Bronchial epithelial cell (primary cell): ENCODE measurements at regions not wholly inside any gene's neighbourhood (a gene's known extent, or its start where the extent isn't known, plus 50 kb on each side); places are given as distances from the start of the nearest gene placed in this dataset.

Experiments
- DNase-seq: peaks from one replicate; pipeline ENCODE4 v3.0.0-alpha.2; 2010; ENCODE audit warnings: low read depth
- FAIRE-seq: peaks from 2 replicates; lab custom pipeline; 2011; peaks lifted over from hg19 to GRCh38; lab: Jason Lieb, UNC
- H3K27me3 ChIP-seq: 2 replicates; pipeline ENCODE4 v1.5.1; 2011; ENCODE audit warnings: low read length; ENCODE audit not compliant: control insufficient read depth, insufficient read depth
- H3K36me3 ChIP-seq: 2 replicates; pipeline ENCODE4 v1.5.1; 2011; ENCODE audit warnings: low read length; ENCODE audit not compliant: control insufficient read depth, insufficient read depth
- H3K4me3 ChIP-seq: 2 replicates; pipeline ENCODE4 v1.5.1; 2011; ENCODE audit warnings: mild to moderate bottlenecking, low read depth, low read length, control low read depth
- TF ChIP-seq, protein P1 (sequence below): IDR thresholded peaks from 2 replicates; pipeline ENCODE4 v1.5.1; 2011; ENCODE audit warnings: mild to moderate bottlenecking, moderate library complexity, low read length, control low read depth, inconsistent platforms; ENCODE audit not compliant: insufficient read depth, severe bottlenecking

DNA sequence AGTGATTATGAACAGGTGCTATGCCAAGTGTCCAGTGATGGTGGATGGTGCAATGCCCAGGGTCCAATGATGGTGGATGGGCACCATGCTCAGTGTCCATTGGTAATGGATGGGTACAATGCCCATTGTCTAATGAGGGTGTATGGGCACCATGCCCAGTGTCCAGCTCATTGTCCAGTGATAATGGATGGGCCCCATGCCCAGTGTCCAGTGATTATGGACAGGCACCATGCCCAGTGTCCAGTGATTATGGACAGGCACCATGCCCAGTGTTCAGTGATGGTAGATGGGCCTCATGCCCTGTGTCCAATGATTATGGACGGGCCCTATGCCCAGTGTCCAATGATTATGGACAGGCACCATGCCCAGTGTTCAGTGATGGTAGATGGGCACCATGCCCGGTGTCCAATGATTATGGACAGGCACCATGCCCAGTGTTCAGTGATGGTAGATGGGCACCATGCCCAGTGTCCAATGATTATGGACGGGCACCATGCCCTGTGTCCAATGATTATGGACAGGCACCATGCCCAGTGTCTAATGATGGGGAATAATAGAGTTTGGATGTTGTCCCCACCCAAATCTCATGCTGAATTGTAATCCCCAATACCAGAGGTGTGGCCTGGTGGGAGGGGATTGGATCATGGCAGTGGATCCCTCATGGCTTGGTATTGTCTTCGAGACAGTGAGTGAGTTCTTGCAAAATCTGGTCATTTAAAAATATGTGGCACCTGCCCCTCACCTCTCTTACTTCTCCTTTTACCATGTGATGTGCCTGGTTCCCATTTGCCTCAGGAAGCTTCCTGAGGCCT is 87.8 kb downstream of the ANKRD10 start:
- DNase-seq (no peak), FAIRE-seq (peak; percentile 97)
- H3K4me3 ChIP-seq = no peak overlapping the region
- TF ChIP-seq, protein P1, sequence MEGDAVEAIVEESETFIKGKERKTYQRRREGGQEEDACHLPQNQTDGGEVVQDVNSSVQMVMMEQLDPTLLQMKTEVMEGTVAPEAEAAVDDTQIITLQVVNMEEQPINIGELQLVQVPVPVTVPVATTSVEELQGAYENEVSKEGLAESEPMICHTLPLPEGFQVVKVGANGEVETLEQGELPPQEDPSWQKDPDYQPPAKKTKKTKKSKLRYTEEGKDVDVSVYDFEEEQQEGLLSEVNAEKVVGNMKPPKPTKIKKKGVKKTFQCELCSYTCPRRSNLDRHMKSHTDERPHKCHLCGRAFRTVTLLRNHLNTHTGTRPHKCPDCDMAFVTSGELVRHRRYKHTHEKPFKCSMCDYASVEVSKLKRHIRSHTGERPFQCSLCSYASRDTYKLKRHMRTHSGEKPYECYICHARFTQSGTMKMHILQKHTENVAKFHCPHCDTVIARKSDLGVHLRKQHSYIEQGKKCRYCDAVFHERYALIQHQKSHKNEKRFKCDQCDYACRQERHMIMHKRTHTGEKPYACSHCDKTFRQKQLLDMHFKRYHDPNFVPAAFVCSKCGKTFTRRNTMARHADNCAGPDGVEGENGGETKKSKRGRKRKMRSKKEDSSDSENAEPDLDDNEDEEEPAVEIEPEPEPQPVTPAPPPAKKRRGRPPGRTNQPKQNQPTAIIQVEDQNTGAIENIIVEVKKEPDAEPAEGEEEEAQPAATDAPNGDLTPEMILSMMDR = no peak
- H3K27me3 ChIP-seq = no peaks in the 10 kb centered on the region
- no peaks in the 10 kb centered on the region for H3K36me3 ChIP-seq
